ENCODE measurements at regions not wholly inside any gene's neighbourhood (a gene's known extent, or its start where the extent isn't known, plus 50 kb on each side); places are given as distances from the start of the nearest gene placed in this dataset.

- TF ChIP-seq CTCF (conservative IDR thresholded peaks at IDR 0.05; ENCODE audit: low read depth, low read length), result no peak
- no peak for TF ChIP-seq EZH2 (IDR thresholded peaks at IDR 0.05; ENCODE audit: borderline replicate concordance, low read depth, low read length, poor library complexity, severe bottlenecking)
These were observed 98.8 kb downstream of the INHBB start for GRCh38 chr2:120444691-120445240.
